COLO668 (cell line): ENCODE measurements at regions not wholly inside any gene's neighbourhood (a gene's known extent, or its start where the extent isn't known, plus 50 kb on each side); places are given as distances from the start of the nearest gene placed in this dataset.

Experiments
- DNase-seq: peaks from one replicate; lab custom pipeline; 2025; ENCODE audit not compliant: unreplicated experiment; lab: John Stamatoyannopoulos, UW

DNA sequence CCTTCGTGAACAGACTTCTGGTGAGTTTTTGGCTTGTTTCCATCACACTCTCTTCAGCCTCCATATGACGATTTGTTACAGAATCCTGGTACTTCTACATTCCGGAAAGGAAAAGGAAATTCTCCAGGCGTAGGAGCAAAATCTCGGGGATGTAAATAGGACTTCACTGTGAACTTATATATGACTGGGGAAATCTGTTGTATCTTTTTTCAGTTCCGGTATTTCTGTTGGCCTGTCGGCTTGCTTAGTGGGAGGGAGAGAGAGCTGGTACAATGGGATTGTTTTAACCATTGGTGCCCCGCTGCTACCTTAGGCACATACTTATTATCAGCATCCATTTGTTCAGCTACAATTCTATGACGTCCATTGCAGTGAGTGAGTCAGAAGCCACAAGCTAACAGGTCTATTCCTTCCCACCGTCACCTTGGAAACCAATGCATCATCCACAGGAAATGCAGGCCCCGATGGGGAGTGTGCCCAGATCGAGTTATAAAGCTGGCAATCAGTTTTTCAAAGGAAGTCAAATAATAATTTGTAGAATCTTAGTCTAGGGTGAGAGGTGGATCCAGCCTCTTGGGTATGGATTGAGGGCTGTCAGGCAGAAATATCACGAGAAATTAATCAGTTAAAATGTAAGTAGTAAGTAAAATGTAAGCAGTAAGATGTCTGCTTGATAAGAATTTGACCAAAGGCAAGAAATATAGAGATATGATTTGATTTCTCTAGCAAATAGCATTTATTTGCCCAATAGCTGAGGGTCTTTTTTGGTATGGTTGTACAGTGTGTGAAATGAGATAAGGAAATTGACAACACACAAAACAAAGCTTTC lies 92.0 kb upstream of the MKLN1 start:
- DNase-seq, result peak; percentile 25

DNA sequence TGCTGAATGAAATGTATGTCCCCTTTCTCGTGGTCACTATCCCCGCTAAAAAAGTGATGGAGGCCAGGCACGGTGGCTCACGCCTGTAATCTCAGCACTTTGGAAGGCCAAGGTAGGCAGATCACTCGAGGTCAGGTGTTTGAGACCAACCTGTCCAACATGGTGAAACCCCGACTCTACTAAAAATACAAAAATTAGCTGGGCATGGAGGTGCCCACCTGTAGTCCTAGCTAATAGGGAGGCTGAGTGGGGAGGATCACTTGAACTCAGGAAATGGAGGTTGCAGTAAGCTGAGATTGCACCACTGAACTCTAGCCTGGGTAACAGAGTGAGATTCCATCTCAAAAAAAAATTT lies 91.4 kb upstream of the MKLN1 start:
- DNase-seq, result no peak

DNA sequence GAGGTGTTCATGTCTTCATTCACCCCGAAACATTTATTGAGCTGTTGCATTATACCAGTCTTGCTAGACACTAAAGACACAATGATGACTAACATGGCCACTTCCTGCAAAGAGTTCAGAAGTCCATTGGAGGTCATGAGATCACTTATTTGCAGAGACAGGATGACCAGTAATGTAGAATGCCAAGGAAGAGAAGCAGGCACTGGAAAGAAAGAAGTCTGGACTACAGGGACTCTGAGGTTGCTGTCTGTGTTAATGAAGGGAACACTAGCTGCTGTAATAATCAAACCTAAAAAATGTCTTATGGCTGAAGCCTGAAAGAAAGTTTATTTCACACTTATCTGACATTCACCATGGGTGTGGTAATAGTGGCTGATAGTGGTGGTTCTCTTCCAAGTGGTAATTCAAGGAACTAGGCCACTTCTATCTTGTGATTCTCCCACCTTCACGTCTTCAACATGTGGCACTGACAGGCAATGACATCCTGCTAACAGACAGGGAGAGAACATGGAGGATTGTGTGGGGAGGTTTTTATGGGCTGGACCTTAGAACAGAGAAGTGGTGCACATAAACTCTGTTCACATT lies 89.2 kb upstream of the MKLN1 start:
- DNase-seq, result no peak

DNA sequence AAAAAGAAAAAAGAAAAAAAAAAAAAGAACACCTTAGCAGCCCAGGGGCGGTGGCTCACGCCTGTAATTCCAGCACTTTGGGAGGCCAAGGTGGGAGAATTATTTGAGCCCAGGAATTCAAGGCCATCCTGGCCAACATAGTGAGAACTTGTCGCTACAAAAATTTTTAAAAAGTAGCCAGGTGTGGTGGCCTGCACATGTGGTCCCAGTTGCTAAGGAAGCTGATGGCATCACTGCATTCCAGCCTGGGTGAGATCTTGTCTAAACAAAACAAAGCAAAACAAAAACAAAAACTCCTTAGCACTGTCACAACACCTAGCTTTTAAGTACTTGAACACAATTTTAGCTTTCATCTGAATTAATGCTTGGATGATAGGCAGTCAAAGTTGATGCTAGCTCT lies 86.3 kb upstream of the MKLN1 start:
- no peak for DNase-seq

DNA sequence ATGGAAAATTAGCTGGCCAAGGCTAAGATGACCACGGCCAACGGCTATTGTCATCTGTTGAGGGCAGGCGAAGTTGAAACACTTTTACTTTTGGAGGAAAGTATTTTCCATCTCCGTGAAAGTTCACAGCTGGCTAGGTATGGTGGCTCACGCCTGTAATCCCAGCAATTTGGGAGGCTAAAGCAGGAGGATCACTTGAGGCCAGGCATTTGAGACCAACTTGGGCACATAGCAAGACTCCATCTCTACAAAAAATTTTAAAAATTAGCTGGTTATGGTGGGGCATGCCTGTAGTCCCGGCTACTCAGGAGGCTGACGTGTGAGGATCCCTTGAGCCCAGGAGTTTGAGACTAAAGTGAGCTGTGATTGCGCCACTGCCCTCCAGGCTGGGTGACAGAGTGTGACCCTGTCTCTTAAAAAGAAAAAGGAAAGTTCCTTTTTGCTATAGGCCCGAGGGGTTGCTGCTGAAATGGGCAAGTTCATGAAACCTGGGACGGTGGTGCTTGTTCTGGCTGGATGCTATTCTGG lies 85.5 kb upstream of the MKLN1 start:
- no peak for DNase-seq

DNA sequence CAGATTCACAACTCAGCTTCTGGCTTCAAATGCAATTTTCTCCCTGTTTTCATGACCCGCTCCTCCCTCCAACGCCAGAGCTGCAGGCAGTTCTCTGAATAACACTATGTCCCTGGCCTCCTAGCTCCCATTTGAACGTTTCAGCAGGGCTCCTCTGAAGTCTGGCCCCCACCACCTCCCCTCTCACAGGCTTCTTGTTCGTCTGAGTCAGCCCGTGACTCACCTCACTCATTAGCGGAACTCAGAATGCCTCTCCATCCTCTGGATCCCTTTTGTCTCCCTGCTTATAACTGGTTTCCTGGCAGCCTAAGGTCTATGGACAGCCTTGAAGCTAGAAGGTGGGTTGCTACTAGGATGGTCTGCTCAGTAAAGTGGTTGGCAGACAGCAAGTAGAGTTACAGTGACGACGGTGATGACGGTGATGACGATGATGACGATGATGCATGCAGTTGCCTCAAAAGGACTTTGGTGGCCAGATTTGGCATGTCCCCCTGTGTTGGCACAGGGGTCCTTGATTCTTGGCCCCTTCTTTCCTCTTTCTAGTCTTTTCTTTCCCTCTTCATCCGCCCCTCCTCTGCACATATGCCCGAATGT lies 83.3 kb upstream of the MKLN1 start:
- peak; percentile 26 for DNase-seq

DNA sequence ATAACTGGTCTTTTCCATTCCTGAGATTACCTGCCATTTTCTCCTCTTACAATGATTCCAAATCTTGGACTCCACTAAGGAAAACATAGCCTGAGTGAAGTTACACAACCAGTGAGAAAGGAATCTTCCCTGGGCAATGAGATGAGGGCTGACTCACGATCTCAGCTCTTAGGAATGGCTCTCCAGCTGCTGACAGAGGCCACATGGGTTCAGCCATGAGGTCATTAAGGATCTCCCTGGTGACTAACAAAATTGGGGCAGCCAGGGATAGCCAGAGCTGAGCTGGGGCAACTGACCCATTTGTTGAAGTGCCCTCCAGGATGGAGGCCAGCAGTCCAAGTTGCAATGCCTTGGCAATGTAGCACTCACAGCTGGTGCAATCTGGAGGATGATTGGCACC lies 78.7 kb upstream of the MKLN1 start:
- no peak for DNase-seq

DNA sequence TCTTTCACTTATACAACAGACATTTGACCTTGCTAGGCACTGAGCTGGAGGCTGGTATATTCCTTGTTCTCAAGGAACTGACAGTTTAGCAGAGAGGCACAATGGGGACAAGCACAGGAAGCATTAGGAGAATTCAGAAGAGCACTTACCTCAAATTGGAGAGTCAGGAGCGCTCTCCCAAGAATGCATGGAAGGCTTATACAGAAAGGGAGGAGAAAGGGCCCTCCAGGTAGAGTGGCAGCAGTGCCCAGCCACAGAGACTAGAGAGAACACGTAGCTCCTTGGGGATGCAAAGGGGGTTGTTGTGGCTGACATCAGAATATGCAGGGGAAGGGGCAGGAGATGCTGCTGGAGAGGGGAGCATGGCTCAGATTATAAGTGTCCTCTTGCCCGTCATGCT lies 78.2 kb upstream of the MKLN1 start:
- DNase-seq, result no peak

DNA sequence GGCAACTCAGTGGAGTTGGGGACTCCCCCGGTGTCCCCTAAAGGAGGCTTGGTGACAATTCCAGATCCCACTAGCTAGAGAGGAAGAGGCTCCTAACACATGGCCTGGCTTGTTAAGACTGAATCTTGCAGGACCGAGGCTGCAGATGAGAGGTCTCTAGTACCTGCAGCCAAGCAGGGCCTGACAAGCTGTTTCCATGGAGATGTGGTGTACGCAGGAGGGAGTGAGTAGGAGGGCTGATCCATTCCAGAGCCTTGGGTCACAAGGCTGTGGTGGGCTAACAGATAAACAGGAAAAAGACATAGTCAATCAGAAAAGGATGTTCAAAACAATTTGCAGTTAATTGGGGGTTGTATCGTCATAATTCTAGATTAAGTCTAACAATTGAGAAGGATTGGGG lies 77.3 kb upstream of the MKLN1 start:
- no peak for DNase-seq

DNA sequence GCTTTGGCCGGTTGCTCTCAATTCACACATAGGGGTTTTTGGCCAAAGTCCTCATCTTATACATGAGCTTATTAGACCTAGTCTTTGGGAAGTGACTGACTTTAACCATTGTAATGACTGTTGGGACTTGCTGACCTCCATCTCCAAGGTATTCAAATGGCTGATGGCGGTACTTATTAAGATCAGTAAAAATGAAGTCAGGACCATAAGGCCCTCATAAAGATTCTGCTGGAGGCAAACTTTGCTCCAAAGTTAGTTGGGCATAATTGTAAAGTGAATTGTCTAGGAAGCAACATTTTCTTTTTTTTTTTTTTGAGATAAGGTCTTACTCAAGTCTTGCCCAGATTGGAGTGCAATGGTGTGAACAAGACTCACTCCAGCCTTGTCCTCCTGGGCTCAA lies 76.3 kb upstream of the MKLN1 start:
- DNase-seq, result no peak

DNA sequence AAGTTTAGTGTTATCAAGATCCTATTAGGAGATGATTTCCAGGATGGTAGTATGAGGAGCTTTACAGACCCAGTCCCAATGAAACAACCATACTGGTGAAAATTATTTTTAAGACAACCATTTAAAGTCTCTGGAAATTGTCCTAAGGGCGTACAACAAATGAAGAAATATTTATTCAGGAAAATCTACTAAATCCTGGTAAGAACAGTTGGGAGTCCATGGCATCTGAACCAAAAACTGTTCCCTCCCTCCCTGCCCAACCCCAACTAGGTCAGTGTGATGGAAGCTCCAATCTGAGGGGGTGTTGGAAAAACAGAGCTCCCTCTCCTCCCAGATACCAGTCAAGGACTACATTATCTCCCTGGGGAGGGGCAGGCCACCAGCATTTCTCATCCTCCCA lies 74.7 kb upstream of the MKLN1 start:
- DNase-seq, result no peak

DNA sequence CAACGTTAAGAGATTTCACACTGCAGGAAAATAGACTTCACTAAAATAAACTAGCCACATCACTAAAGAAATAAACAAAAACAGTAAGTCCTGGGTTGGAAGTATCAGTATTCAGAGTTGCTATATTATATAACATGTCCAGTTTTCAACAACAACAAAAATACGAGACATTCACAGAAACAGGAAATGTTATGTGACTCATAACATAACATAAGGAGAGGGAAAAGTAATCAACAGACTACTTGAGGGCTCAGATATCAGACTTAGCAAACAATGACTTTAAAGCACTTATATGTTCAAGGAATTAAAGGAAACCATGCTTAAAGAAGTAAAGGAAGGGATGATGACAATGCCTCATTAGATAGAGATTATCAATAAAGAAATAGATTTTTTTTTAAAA lies 73.5 kb upstream of the MKLN1 start:
- no peak for DNase-seq

DNA sequence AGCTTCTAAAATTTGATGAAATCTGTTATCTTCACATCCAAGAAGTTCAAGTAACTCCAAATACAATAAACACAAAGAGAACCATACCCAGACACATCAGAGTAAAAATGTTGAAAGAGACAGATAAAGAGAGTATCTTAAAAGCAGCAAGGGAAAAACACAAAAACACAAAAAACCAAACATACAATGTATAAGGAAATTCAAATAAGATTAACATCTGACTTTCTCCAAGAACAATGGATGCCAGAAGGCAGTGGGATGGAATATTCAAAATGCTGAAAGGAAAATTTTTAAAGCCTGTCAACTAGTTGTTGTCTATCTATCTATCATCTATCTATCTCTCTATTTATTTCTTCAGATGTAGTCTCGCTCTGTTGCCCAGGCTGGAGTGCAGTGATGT lies 72.4 kb upstream of the MKLN1 start:
- DNase-seq, result no peak

DNA sequence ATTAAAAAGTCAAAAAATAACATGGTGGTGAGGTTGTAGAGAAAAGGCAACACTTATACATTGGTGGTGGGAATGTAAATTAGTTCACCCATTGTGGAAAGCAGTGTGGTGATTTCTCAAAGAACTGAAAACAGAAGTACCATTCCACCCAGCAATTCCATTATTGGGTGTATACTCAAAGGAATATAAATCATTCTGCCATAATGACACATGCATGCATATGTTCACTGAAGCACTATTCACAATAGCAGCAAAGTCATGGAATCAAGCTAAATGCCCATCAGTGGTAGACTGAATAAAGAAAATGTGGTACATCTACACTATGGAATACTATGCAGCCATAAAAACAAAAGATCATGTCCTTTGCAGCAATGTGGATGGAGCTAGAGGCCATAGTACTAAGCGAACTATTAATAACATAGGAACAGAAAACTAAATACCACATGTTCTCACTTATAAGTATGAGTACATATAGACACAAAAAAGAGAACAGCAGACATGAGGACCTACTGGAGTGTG lies 66.1 kb upstream of the MKLN1 start:
- DNase-seq, result no peak

DNA sequence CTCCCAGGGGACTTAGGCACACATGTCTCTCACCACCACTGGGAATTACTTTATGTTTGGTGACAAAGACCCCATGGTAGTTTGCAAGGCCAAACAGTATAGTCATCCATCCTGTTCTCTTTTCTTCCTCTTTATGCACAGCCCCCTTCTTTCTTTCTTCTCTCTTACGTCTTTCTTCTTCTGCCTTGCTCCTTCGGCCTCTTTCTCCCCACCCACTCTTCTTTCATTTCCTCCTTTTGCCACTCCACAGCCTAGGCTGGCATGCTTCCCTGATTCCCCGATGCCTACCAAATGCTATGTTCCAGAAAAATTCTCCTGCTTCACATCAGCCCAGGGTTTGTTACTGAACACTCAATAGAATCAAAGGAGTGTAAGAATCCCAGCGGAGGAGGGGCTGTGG lies 62.4 kb upstream of the MKLN1 start:
- DNase-seq, result no peak

DNA sequence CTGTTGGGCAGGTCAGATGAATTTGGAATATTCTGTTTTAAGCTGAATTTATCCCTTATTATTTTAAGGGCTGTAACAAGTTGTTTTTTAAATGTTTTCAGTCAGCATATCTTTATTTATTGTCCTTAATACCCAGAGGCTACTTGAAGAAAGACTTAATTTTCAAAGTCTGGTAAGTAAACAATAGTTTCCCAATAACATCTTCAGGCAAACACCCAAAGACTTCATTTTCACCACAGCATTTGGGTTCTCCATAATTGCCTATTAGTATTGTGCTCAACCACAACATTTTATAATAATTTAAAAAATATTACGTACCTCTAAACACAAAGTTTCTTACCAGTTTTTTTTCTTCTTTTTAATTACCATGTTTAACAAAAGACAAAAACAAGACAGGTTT lies 60.0 kb upstream of the MKLN1 start:
- DNase-seq, result no peak

DNA sequence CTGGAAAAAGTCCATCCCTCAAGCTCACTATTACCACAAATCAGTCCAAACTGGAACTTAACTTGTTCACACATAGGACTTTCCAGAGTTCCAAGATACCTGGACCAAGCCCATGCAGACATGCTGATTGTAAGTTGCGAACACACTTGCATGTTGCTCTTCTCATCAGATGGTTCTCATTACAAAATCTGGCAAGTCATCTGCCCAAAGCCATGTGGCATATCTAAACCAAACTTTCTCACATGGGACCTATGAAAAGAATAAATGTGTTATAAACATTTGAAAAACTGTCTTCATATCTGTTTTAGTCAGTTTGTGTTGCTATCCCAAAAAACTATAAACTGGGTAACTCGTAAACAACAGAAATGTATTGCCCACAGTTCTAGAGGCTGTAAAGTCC lies 58.8 kb upstream of the MKLN1 start:
- no peak for DNase-seq

DNA sequence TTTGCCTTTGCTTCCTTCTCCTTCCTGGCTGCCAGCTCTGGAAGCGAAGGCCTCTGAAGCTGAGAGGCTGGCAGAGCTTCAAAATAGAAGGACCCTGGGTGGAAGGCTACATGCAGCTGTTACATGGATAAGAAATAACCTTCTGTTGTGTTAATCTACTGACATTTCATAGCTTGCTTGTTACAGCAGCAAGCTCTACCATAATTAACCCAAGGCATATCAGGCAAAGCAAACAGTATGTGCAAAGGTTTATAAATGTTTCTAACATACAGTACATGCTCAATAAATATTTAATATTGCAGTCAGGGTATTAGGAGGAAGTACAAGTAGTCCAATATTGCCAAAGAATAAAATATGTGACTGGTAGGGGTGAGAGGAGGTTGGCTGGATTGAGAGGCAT lies 55.6 kb upstream of the MKLN1 start:
- no peak for DNase-seq

DNA sequence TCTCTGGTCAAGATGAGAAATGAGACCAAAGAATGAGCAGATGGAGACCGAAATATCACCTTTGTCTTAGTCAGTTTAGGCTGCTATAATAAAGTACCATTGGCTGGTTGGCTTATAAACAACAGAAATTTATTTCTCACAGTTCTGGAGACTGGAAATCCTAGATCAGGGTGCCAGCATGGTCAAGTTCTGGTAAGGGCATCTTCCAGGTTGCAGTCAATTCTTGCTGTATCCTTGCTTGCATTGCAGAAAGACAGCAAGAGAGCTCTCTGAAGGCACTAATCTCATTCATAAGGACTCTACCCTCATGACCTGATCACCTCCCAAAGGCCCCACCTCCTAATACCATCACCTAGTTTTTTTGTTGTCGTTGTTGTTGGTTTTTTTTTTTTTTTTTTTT lies 52.7 kb upstream of the MKLN1 start:
- no peak for DNase-seq

DNA sequence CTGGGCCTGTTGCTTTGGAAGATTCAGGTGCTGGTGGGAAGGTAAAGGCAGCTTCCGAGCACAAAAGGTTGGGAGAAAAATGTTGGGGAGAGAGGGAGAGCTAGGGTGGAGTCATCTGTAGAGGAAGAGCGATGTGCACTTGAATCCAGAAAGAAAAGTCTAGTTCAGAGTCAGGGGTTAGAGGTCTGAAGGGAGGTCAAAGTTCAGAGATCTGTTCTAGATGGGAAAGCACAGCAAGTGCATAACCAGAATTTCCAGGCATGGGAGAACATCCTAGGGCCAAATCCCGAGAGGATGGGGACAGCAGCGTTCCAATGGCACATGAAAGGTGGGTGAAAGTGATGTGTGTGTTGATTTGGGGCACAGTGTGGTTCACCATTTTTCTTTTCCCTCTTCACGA lies 51.5 kb upstream of the MKLN1 start:
- DNase-seq, result no peak

DNA sequence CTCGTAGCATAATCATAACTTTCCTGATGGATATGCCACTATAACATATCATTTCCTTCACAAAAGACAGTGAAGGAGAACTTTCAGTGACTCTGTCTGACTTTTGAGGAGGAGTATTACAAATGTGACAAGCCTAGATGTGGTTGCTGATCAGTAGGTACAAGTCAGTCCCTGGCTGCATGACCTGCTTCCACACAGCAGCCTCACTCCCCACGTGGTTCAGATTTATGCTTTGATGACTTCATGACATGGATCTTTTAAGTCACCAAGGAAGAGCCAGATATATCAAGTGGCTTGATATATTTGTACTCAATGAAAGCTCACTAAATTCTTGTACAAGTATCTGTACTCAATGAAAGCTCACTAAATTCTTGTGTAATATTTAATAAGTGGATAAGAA lies 50.9 kb upstream of the MKLN1 start:
- DNase-seq, result no peak
